IgD-negative memory B cell (primary cell): ENCODE measurements at regions not wholly inside any gene's neighbourhood (a gene's known extent, or its start where the extent isn't known, plus 50 kb on each side); places are given as distances from the start of the nearest gene placed in this dataset.

Experiments
- H3K27ac Mint-ChIP-seq, 3 donors: one replicate each; pipeline ENCODE4 v1.8.0; 2020 to 2022; ENCODE audit warnings: mild to moderate bottlenecking in 3 of 3, mixed read lengths in 3 of 3, moderate library complexity in 1 of 3
- H3K27me3 Mint-ChIP-seq: one replicate; pipeline ENCODE4 v1.8.0; 2021; ENCODE audit warnings: mixed read lengths
- H3K36me3 Mint-ChIP-seq: one replicate; pipeline ENCODE4 v1.8.0; 2020; ENCODE audit warnings: mild to moderate bottlenecking, mixed read lengths
- H3K4me1 Mint-ChIP-seq, 3 donors: one replicate each; pipeline ENCODE4 v1.8.0; 2020 to 2022; ENCODE audit warnings: mixed read lengths in 3 of 3, mild to moderate bottlenecking in 1 of 3
- H3K4me3 Mint-ChIP-seq, 4 donors: one replicate each; pipeline ENCODE4 v1.8.0; 2020 to 2022; ENCODE audit warnings: mild to moderate bottlenecking in 4 of 4, mixed read lengths in 4 of 4, moderate library complexity in 3 of 4
- H3K9me3 Mint-ChIP-seq, 3 donors: one replicate each; pipeline ENCODE4 v1.8.0; 2020 to 2021; ENCODE audit warnings: mixed read lengths in 3 of 3, mild to moderate bottlenecking in 1 of 3

DNA sequence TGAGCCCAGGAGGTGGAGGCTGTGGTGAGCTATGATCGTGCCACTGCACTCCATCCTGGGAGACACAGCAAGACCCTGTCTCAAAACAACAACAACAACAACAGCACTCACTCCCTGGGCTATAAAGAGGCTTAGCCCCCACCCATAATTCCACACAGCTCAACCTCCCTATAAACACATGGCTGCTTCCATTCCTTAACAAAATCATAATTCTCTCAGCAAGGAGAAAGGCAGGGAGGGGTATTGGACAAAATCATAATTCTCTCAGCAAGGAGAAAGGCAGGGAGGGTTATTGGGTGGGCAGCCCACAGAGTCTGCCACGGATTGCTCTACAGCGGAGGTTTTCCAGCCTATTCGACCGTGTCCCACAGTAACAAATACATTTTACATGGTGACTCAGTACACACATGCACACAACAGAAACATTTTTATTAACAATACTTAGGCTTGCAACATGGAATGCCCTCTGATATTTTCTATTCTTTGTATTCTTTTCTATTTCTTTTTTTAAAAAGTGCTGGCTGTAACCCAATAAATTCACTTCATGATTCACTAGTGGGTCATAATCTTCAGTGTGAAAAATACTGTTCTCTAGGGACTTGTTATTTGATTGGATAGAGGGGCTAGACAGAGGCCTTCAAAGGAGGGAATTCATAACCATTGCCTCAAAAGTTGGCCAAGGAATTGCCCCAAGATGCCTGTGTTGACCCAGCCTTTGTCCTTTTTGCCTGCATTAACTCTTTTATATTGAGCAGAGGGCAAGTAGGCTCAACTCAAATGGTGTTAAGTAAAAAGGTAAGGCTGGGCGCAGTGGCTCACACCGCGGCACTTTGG lies 50.6 kb upstream of the ZMYND8 start:
- Mint-ChIP-seq H3K4me3 (peak overlapping the region in 3 of 4 donors; percentile 13 to 85 (median 67)), H3K27ac (peak overlapping the region in 2 of 3 donors; percentile 9 to 89), H3K36me3 (peaks cover 6% of the 10 kb centered on the region), H3K9me3 (no peaks in the 10 kb centered on the region), H3K27me3 (no peaks in the 10 kb centered on the region), H3K4me1 (peaks cover 30 to 36% (median 31%) of the 10 kb centered on the region in 3 donors)

DNA sequence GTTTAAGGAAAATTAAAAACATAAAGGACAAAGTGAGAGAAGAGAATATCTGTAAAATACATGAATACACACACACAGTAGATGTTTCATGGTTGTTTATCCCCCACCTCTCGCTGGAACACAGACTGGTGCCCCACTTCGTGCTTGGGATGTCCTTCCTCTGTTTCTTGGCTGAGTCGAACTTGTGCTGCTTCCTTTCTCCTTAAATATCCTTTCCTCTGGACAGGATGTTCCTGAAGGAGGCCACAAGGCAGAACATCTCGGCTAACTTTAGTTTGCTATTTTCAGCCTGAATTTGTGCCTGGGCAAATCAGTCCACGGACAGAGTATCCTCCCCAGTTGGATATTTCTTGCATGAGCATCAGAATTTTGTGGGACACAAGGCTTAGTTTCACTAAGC lies 54.7 kb upstream of the ZMYND8 start:
- Mint-ChIP-seq H3K36me3 (peaks cover 4% of the 10 kb centered on the region), H3K27ac (peak overlapping the region; percentile 76 to 99 (median 97)), H3K4me3 (peak overlapping the region; percentile 34 to 97 (median 90))

DNA sequence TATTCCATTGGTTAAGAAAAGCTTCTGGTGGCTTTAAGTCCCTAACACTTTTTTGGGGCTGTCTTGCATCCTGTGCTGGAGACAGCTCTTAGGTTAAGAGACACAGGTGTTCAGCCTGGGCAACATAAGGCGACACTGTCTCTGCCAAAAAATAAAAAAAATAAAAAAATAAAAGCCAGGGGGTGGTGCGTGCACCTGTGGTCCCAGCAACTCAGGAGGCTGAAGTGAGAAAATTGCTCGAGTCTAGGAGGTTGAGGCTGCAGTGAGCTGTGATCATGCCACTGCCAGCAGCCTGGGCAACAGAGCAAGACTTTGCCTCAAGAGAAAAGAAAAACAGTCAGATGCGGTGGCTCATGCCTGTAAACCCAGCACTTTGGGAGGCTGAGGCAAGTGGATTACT lies 55.6 kb upstream of the ZMYND8 start:
- Mint-ChIP-seq H3K4me1 (peaks cover 43 to 57% (median 51%) of the 10 kb centered on the region in 3 donors), H3K9me3 (no peaks in the 10 kb centered on the region)

More for the DNA sequence above, 54.7 kb upstream of the ZMYND8 start:
- no peaks in the 10 kb centered on the region for H3K27me3 Mint-ChIP-seq
- no peaks in the 10 kb centered on the region for H3K9me3 Mint-ChIP-seq
- peaks cover 39 to 53% (median 48%) of the 10 kb centered on the region in 3 donors for H3K4me1 Mint-ChIP-seq

DNA sequence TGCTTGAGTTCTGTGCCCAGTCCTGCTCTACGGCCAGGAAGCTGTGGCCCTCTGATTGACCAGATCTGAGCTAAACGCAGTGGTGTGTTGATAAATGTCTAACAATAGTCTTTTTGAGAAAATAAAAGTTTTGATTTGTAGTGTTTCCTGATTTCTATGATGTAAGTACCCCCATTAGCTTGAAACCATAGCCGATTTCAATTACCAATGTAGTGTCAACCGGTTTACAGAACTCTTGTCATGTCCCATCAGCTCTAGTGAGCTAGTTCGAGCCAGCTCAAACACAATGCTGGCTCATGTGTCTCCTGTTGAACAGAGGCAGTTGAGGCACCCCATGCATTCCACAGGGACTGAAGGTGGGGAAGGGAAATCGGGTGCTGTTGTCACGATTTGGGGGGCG lies 56.7 kb upstream of the ZMYND8 start:
- Mint-ChIP-seq H3K27me3 (no peaks in the 10 kb centered on the region), H3K27ac (peak overlapping the region; percentile 76 to 99 (median 97)), H3K9me3 (no peaks in the 10 kb centered on the region), H3K4me1 (peaks cover 44 to 65% (median 57%) of the 10 kb centered on the region in 3 donors), H3K4me3 (peak overlapping the region; percentile 34 to 97 (median 90)), H3K36me3 (no peaks in the 10 kb centered on the region)

More for the DNA sequence above, 55.6 kb upstream of the ZMYND8 start:
- H3K27ac Mint-ChIP-seq: peak overlapping the region; percentile 76 to 99 (median 97)
- peaks cover under 1% of the 10 kb centered on the region for H3K36me3 Mint-ChIP-seq
- H3K27me3 Mint-ChIP-seq: no peaks in the 10 kb centered on the region
- H3K4me3 Mint-ChIP-seq: peak overlapping the region; percentile 34 to 97 (median 90)

DNA sequence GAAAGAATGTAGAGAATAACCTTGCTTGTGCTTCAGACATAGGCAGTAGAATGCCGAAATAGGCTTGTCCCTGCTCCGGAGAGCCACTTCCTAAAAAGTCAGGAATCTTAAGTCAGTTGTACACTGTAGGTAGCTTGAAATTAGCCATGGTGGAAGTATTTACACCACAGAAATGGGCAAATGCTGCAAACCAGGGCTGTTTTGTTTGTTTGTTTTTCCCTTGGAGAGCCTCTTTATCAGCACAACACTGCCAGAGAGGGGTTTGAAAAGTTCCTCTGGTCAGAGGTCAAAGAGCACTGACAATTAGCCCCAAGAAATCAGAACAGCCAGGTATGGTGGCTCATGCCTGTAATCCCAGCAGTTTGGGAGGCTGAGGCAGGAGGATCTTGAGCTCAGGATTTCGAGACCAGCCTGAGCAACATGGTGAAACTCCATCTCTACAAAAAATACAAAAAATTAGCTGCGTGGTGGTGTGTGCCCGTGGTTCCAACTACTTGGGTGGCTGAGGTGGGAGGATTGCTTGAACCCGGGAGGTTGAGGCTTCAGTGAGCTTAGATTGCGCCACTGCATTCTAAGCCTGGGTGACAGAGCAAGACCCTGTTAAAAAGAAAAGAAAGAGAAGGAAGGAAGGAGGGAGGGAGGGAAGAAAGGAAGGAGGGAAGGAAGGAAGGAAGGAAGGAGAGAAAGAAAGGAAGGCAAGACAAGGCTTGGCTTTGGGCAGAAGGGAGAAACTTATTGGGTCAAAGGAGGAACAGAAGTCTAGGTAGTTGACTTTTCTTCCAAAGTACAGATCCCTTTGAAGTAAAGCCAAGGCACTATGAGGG lies 61.0 kb upstream of the ZMYND8 start:
- Mint-ChIP-seq H3K27ac (peak overlapping the region; percentile 88 to 100 (median 97)), H3K9me3 (no peaks in the 10 kb centered on the region), H3K4me3 (peak overlapping the region in 2 of 4 donors; percentile 49 to 77), H3K4me1 (peaks cover 40 to 61% (median 51%) of the 10 kb centered on the region in 3 donors), H3K27me3 (no peaks in the 10 kb centered on the region), H3K36me3 (no peaks in the 10 kb centered on the region)

DNA sequence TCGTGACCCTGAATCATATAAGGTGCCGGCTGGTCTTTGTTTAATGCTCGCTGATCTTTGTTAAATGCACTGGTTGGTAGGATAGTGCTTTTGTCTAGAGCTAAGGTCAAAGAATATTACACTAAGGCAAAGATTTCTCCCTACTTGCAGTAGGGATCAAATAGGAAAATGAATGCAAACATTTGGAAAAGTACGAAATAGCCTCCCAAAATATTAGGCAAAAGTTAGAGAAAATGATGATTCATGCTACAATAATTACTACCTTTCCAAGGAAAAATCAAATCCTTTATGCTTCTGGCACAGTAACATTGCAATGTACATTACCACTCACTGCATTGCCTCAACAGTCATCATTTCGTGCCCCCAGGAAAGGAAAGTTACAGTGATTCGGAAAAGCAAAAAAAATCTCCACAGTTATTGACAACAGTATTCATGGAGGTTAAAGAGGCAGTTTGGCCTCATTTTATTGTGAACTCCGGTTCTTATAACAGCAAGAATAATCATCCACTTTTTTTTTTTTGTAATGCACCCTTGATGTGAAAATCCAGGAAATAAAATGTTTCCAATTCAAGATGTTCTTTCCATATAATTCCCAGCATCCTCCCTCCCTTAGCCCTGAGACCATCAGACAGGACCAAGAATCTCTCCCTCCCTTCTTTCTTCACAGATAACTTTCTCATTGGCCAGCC lies 61.7 kb upstream of the ZMYND8 start:
- no peaks in the 10 kb centered on the region for H3K9me3 Mint-ChIP-seq
- H3K27ac Mint-ChIP-seq: peak overlapping the region in 2 of 3 donors; percentile 88 to 97
- no peaks in the 10 kb centered on the region for H3K36me3 Mint-ChIP-seq
- peak overlapping the region in 2 of 4 donors; percentile 0 to 45 for H3K4me3 Mint-ChIP-seq
- H3K4me1 Mint-ChIP-seq: peaks cover 40 to 56% (median 50%) of the 10 kb centered on the region in 3 donors
- no peaks in the 10 kb centered on the region for H3K27me3 Mint-ChIP-seq

DNA sequence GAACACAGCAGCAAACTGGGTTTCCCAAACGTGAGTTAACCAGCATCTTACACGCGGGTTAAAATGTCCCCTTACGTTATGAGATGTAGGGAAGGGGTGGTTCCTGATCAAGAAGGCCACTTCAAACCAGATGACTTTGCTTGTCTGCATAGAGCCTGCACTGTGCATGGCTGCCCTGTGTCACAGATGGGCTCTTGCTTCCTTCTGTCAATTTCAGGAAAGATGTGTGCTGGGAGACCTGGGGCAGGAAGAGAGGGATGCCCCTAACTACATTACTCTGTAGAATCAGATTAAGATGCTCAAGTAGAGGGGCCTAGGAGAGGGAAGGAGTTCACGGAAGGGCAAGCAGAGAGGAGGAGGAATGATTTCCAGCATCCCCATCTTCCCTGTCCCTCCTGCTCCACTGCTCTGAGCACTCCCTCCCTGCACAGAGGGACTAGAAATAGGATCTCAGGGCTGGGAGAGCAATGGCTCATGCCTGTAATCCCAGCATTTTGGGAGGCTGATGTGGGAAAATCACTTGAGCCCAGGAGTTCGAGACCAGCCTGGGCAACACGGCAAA lies 63.5 kb upstream of the ZMYND8 start:
- peak overlapping the region; percentile 13 to 83 (median 66) for H3K27ac Mint-ChIP-seq
- peaks cover 41 to 46% (median 44%) of the 10 kb centered on the region in 3 donors for H3K4me1 Mint-ChIP-seq
- no peaks in the 10 kb centered on the region for H3K9me3 Mint-ChIP-seq
- H3K36me3 Mint-ChIP-seq: no peaks in the 10 kb centered on the region
- peak overlapping the region in 3 of 4 donors; percentile 16 to 83 (median 63) for H3K4me3 Mint-ChIP-seq
- no peaks in the 10 kb centered on the region for H3K27me3 Mint-ChIP-seq

DNA sequence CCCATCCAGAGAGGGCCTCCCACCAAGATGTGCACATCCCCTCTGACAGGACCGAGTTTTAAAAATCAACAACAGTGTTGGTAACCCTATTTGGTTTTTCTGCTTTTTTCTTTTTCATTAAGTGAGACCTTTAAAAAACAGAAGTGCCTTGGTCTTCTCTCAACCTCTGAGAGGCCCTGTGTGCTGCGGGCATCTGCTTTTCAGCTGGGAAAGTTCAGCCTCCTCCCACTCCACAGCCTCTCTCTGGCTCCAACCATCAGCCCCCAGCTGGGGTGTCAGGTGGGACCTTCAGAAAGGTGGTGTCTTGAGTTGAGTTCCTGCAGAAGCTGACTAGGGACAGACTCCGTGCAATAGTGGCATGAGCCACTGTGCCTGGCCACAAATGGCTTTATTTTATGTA lies 64.6 kb upstream of the ZMYND8 start:
- Mint-ChIP-seq H3K27ac (peak overlapping the region in 2 of 3 donors; percentile 70 to 86), H3K36me3 (no peaks in the 10 kb centered on the region), H3K4me1 (peaks cover 35 to 37% (median 36%) of the 10 kb centered on the region in 3 donors), H3K27me3 (no peaks in the 10 kb centered on the region), H3K4me3 (peak overlapping the region in 1 of 4 donors; percentile 65), H3K9me3 (no peaks in the 10 kb centered on the region)

DNA sequence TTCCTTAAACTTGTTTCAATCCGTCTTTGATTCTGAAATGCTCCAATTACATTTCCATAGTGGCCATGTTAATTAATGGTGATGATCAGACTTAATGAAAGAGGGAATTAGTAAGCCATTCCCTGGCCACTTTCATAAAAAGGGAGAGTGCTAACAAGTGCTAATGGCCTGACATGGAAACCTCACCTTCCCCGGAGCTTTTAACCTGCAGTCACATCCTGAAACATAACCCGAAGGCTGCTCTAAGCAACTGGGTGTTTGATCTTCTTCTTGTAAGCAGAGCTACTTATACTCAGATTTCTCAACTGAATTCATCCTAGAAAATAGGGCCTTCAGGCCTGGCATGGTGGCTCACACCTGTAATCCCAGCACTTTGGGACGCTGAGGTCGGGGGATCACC lies 67.1 kb upstream of the ZMYND8 start:
- H3K9me3 Mint-ChIP-seq: peaks cover 0 to 7% (median 5%) of the 10 kb centered on the region in 3 donors
- peaks cover 14 to 20% (median 17%) of the 10 kb centered on the region in 3 donors for H3K4me1 Mint-ChIP-seq
- H3K36me3 Mint-ChIP-seq: no peaks in the 10 kb centered on the region
- no peaks in the 10 kb centered on the region for H3K27me3 Mint-ChIP-seq
- H3K27ac Mint-ChIP-seq: peak overlapping the region in 2 of 3 donors; percentile 13 to 23
- H3K4me3 Mint-ChIP-seq: no peak overlapping the region

DNA sequence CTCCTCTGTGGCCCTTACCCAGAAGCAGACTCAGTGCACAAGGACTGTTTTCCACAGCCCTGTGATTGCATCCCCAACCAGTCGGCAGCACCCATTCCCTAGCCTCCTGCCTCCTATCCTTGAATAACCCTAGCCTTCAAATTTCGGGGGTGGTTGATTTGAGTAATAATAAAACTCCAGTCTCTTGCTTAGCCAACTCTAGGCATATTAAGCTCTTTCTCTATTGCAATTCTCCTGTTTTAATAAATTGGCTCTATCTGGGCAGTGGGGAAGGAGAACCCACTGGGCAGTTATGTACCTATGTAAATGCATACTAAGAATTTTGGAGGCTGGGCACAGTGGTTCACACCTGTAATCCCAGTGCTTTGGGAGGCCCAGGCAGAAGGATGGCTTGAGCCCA lies 70.6 kb upstream of the ZMYND8 start:
- no peaks in the 10 kb centered on the region for H3K27me3 Mint-ChIP-seq
- H3K4me1 Mint-ChIP-seq: peaks cover 6 to 12% (median 10%) of the 10 kb centered on the region in 3 donors
- H3K9me3 Mint-ChIP-seq: peaks cover 0 to 7% (median 5%) of the 10 kb centered on the region in 3 donors
- no peak overlapping the region for H3K4me3 Mint-ChIP-seq
- H3K27ac Mint-ChIP-seq: peak overlapping the region in 1 of 3 donors; percentile 63
- no peaks in the 10 kb centered on the region for H3K36me3 Mint-ChIP-seq

DNA sequence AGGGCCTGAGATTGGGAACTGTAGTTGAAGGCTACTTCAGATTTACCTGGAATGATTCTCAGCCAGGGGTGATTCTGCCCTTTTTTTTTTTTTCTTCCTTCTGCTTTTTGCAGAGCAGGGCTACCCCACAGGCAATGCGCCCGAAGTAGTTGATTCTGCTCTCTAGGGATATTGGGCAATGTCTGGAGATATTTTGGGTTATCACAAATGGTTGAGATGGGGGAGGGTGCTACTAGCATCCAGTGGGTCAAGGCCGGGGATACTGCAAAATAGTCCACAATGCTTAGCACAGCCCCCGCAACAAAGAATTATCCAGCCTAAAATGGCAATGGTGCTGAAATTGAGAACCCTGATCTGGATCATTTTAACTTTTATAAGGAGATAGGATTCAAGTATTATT lies 71.2 kb upstream of the ZMYND8 start:
- Mint-ChIP-seq H3K27me3 (no peaks in the 10 kb centered on the region), H3K4me1 (peaks cover 7 to 16% (median 11%) of the 10 kb centered on the region in 3 donors), H3K9me3 (peaks cover 0 to 7% (median 5%) of the 10 kb centered on the region in 3 donors), H3K27ac (peak overlapping the region in 1 of 3 donors; percentile 35), H3K4me3 (no peak overlapping the region), H3K36me3 (no peaks in the 10 kb centered on the region)

DNA sequence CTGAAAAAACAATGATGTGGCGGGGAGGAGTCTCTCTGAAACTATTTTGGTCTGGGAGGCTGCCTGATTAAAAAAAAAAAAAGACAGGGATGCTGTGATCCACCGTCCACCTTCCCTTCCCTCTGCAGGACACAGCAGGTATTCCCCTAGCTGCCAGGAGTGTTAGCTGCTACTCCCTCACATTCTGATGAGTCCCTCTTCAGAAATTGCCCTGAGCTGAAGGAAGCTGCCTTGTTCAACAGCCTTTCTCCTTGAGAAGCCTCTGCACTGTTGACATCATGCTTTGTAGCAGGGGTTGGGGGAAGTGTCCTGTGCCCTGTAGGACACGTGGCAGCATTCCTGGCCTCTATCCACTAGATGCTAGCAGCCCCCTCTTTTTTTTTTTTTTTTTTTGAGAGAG lies 71.7 kb upstream of the ZMYND8 start:
- no peaks in the 10 kb centered on the region for H3K36me3 Mint-ChIP-seq
- peaks cover 0 to 7% (median 5%) of the 10 kb centered on the region in 3 donors for H3K9me3 Mint-ChIP-seq
- peaks cover 10 to 15% (median 11%) of the 10 kb centered on the region in 3 donors for H3K4me1 Mint-ChIP-seq
- peak overlapping the region in 1 of 3 donors; percentile 35 for H3K27ac Mint-ChIP-seq
- peak overlapping the region in 2 of 4 donors; percentile 17 to 68 for H3K4me3 Mint-ChIP-seq
- H3K27me3 Mint-ChIP-seq: no peaks in the 10 kb centered on the region

DNA sequence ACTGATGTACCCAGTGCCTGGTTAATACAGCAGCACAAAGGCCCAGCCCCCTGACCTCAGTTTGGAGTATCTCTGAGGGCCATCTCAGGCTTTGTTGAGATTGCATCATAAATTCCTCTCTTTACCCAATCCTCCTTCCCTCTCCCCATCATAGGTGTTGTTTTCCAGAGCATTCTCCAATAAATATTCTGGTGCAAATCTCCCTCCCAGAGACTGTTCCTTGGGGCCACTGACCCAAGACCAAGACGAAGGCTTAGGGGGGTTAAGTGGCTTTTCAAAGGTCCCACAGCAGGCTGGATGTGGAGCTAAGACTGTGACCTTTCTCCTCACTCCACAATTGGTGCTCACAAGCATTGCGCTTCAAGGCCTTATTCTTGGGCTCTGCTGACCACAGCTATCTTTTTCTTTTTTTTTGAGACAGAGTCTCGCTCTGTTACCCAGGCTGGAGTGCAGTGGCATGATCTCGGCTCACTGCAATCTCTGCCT lies 72.4 kb upstream of the ZMYND8 start:
- Mint-ChIP-seq H3K36me3 (no peaks in the 10 kb centered on the region), H3K4me1 (peaks cover 16% of the 10 kb centered on the region in 3 donors), H3K27ac (no peak overlapping the region)

DNA sequence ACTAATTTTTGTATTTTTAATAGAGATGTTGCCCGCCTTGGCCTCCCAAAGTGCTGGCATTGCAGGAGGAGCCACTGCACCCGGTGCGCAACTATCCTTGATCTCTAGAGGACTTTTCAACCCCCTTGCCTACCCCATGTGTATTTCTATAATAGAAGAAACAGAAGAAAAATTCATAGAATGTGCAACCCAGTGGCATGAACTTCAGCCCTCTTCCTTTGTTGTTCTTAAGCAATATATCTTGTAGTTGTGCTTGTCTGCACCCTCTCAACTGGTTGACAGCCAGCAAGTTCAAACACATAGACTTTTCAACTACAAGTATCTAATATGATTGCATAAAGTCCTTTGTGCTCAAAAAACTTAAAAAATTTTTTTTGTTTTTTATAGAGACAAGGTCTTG lies 72.3 kb upstream of the NCOA3 start:
- peak overlapping the region in 2 of 4 donors; percentile 40 to 65 for H3K4me3 Mint-ChIP-seq
- H3K9me3 Mint-ChIP-seq: peaks cover 0 to 7% (median 5%) of the 10 kb centered on the region in 3 donors
- H3K27me3 Mint-ChIP-seq: no peaks in the 10 kb centered on the region
- no peak overlapping the region for H3K27ac Mint-ChIP-seq
- no peaks in the 10 kb centered on the region for H3K36me3 Mint-ChIP-seq
- H3K4me1 Mint-ChIP-seq: peaks cover 17 to 21% (median 21%) of the 10 kb centered on the region in 3 donors

More for the DNA sequence above, 72.4 kb upstream of the ZMYND8 start:
- peaks cover 0 to 7% (median 5%) of the 10 kb centered on the region in 3 donors for H3K9me3 Mint-ChIP-seq
- peak overlapping the region in 1 of 4 donors; percentile 65 for H3K4me3 Mint-ChIP-seq
- H3K27me3 Mint-ChIP-seq: no peaks in the 10 kb centered on the region
